ENCODE measurements at regions not wholly inside any gene's neighbourhood (a gene's known extent, or its start where the extent isn't known, plus 50 kb on each side); places are given as distances from the start of the nearest gene placed in this dataset.

GRCh38 chr15:46556559-46557379 lies 921.9 kb downstream of the SQOR start:
- Mint-ChIP-seq H3K4me1 (no peaks in the 10 kb centered on the region), H3K27ac (no peak overlapping the region), H3K27me3 (no peaks in the 10 kb centered on the region), H3K9me3 (peaks cover 0 to 16% (median 5%) of the 10 kb centered on the region in 8 donors), H3K36me3 (no peaks in the 10 kb centered on the region), H3K4me3 (no peak overlapping the region)
- Histone ChIP-seq H3K9me3 (ENCODE audit: control insufficient read depth in 1 of 2, low read length in 2 of 2) (no peaks in the 10 kb centered on the region), H3K4me3 (ENCODE audit: low read length in 2 of 2) (no peak overlapping the region), H3K27ac (ENCODE audit: low read depth, low read length) (no peak overlapping the region), H3K36me3 (ENCODE audit: insufficient read depth, low read length) (no peaks in the 10 kb centered on the region), H3K27me3 (ENCODE audit: insufficient read depth, low read length) (no peaks in the 10 kb centered on the region), H3K4me1 (ENCODE audit: insufficient read depth, low read length) (no peaks in the 10 kb centered on the region)
- no peak for DNase-seq
- intact Hi-C loops (cut with micrococcal nuclease) = no loop called here
- POLR2A ChIA-PET (ENCODE audit: partially characterized antibody) = interaction anchor here (0.7 kb wide), 1 partner anchor 30 kb away, joined by 3 read pairs; no protein-coding TSS in a partner anchor
- CTCF ChIA-PET (ENCODE audit: partially characterized antibody) = no interaction called here

GRCh38 chr15:46567968-46568367 lies 933.1 kb downstream of the SQOR start:
- intact Hi-C loops (cut with micrococcal nuclease) = no loop called here
- ChIA-PET CTCF (ENCODE audit: partially characterized antibody) (no interaction called here), POLR2A (ENCODE audit: partially characterized antibody) (no interaction called here)
- Mint-ChIP-seq H3K4me1 (no peaks in the 10 kb centered on the region), H3K27ac (no peak overlapping the region), H3K36me3 (no peaks in the 10 kb centered on the region), H3K4me3 (no peak overlapping the region), H3K9me3 (peaks cover 0 to 15% (median 7%) of the 10 kb centered on the region in 8 donors), H3K27me3 (no peaks in the 10 kb centered on the region)
- Histone ChIP-seq H3K9me3 (ENCODE audit: control insufficient read depth in 1 of 2, low read length in 2 of 2) (no peaks in the 10 kb centered on the region), H3K4me3 (ENCODE audit: low read length in 2 of 2) (no peak overlapping the region), H3K36me3 (ENCODE audit: insufficient read depth, low read length) (no peaks in the 10 kb centered on the region), H3K27me3 (ENCODE audit: insufficient read depth, low read length) (no peaks in the 10 kb centered on the region), H3K27ac (ENCODE audit: low read depth, low read length) (no peak overlapping the region), H3K4me1 (ENCODE audit: insufficient read depth, low read length) (no peaks in the 10 kb centered on the region)
- no peak for DNase-seq

- no peak for DNase-seq
- no peaks in the 10 kb centered on the region for H3K27me3 ChIP-seq (ENCODE audit: insufficient read depth, low read length)
- no peaks in the 10 kb centered on the region for H3K9me3 ChIP-seq (ENCODE audit: control insufficient read depth in 1 of 2, low read length in 2 of 2)
- Mint-ChIP-seq H3K9me3 (peaks cover 0 to 11% (median 4%) of the 10 kb centered on the region in 8 donors), H3K4me3 (no peak overlapping the region), H3K27me3 (no peaks in the 10 kb centered on the region), H3K36me3 (no peaks in the 10 kb centered on the region), H3K27ac (no peak overlapping the region), H3K4me1 (no peaks in the 10 kb centered on the region)
- H3K4me3 ChIP-seq (ENCODE audit: low read length in 2 of 2) = no peak overlapping the region
- H3K36me3 ChIP-seq (ENCODE audit: insufficient read depth, low read length) = no peaks in the 10 kb centered on the region
- H3K27ac ChIP-seq (ENCODE audit: low read depth, low read length) = no peak overlapping the region
- POLR2A ChIA-PET (ENCODE audit: partially characterized antibody) = no interaction called here
- no peaks in the 10 kb centered on the region for H3K4me1 ChIP-seq (ENCODE audit: insufficient read depth, low read length)
- intact Hi-C loops (cut with micrococcal nuclease) = no loop called here
- CTCF ChIA-PET (ENCODE audit: partially characterized antibody) = no interaction called here
These were observed 935.0 kb downstream of the SQOR start for GRCh38 chr15:46569781-46570180.

GRCh38 chr15:46576646-46577395 lies 942.0 kb downstream of the SQOR start:
- ChIA-PET CTCF (ENCODE audit: partially characterized antibody) (no interaction called here), POLR2A (ENCODE audit: partially characterized antibody) (no interaction called here)
- H3K4me3 Mint-ChIP-seq = no peak overlapping the region
- DNase-seq = no peak
- no peaks in the 10 kb centered on the region for H3K36me3 Mint-ChIP-seq
- H3K4me1 ChIP-seq (ENCODE audit: insufficient read depth, low read length) = no peaks in the 10 kb centered on the region
- H3K36me3 ChIP-seq (ENCODE audit: insufficient read depth, low read length) = no peaks in the 10 kb centered on the region
- no peaks in the 10 kb centered on the region for H3K4me1 Mint-ChIP-seq
- no peaks in the 10 kb centered on the region for H3K27me3 Mint-ChIP-seq
- peaks cover 0 to 11% (median 2%) of the 10 kb centered on the region in 8 donors for H3K9me3 Mint-ChIP-seq
- H3K27me3 ChIP-seq (ENCODE audit: insufficient read depth, low read length) = no peaks in the 10 kb centered on the region
- intact Hi-C loops (cut with micrococcal nuclease) = no loop called here
- H3K27ac ChIP-seq (ENCODE audit: low read depth, low read length) = no peak overlapping the region
- no peaks in the 10 kb centered on the region for H3K9me3 ChIP-seq (ENCODE audit: control insufficient read depth in 1 of 2, low read length in 2 of 2)
- no peak overlapping the region for H3K4me3 ChIP-seq (ENCODE audit: low read length in 2 of 2)
- H3K27ac Mint-ChIP-seq = no peak overlapping the region

GRCh38 chr15:46577767-46578166 lies 942.9 kb downstream of the SQOR start:
- no peaks in the 10 kb centered on the region for H3K4me1 Mint-ChIP-seq
- ChIA-PET CTCF (ENCODE audit: partially characterized antibody) (no interaction called here), POLR2A (ENCODE audit: partially characterized antibody) (no interaction called here)
- Histone ChIP-seq H3K36me3 (ENCODE audit: insufficient read depth, low read length) (no peaks in the 10 kb centered on the region), H3K4me1 (ENCODE audit: insufficient read depth, low read length) (no peaks in the 10 kb centered on the region), H3K9me3 (ENCODE audit: control insufficient read depth in 1 of 2, low read length in 2 of 2) (no peaks in the 10 kb centered on the region), H3K4me3 (ENCODE audit: low read length in 2 of 2) (no peak overlapping the region), H3K27me3 (ENCODE audit: insufficient read depth, low read length) (no peaks in the 10 kb centered on the region), H3K27ac (ENCODE audit: low read depth, low read length) (no peak overlapping the region)
- no peaks in the 10 kb centered on the region for H3K36me3 Mint-ChIP-seq
- intact Hi-C loops (cut with micrococcal nuclease) = no loop called here
- DNase-seq = no peak
- no peaks in the 10 kb centered on the region for H3K27me3 Mint-ChIP-seq
- H3K9me3 Mint-ChIP-seq = peaks cover 0 to 12% (median 2%) of the 10 kb centered on the region in 8 donors
- no peak overlapping the region for H3K4me3 Mint-ChIP-seq
- H3K27ac Mint-ChIP-seq = no peak overlapping the region

- Histone ChIP-seq H3K9me3 (ENCODE audit: control insufficient read depth in 1 of 2, low read length in 2 of 2) (no peaks in the 10 kb centered on the region), H3K27ac (ENCODE audit: low read depth, low read length) (no peak overlapping the region), H3K4me3 (ENCODE audit: low read length in 2 of 2) (no peak overlapping the region), H3K36me3 (ENCODE audit: insufficient read depth, low read length) (no peaks in the 10 kb centered on the region), H3K4me1 (ENCODE audit: insufficient read depth, low read length) (no peaks in the 10 kb centered on the region), H3K27me3 (ENCODE audit: insufficient read depth, low read length) (no peaks in the 10 kb centered on the region)
- Mint-ChIP-seq H3K9me3 (peaks cover 0 to 12% (median 5%) of the 10 kb centered on the region in 8 donors), H3K27me3 (no peaks in the 10 kb centered on the region), H3K4me1 (no peaks in the 10 kb centered on the region), H3K4me3 (no peak overlapping the region), H3K27ac (no peak overlapping the region), H3K36me3 (no peaks in the 10 kb centered on the region)
- CTCF ChIA-PET (ENCODE audit: partially characterized antibody) = no interaction called here
- POLR2A ChIA-PET (ENCODE audit: partially characterized antibody) = no interaction called here
- no peak for DNase-seq
- intact Hi-C loops (cut with micrococcal nuclease) = no loop called here
These were observed 945.7 kb downstream of the SQOR start for GRCh38 chr15:46580487-46580886.

- Mint-ChIP-seq H3K4me3 (no peak overlapping the region), H3K27ac (no peak overlapping the region), H3K9me3 (peaks cover 0 to 12% (median 5%) of the 10 kb centered on the region in 8 donors), H3K27me3 (no peaks in the 10 kb centered on the region), H3K4me1 (no peaks in the 10 kb centered on the region), H3K36me3 (no peaks in the 10 kb centered on the region)
- POLR2A ChIA-PET (ENCODE audit: partially characterized antibody) = no interaction called here
- H3K4me3 ChIP-seq (ENCODE audit: low read length in 2 of 2) = no peak overlapping the region
- no peaks in the 10 kb centered on the region for H3K4me1 ChIP-seq (ENCODE audit: insufficient read depth, low read length)
- intact Hi-C loops (cut with micrococcal nuclease) = no loop called here
- CTCF ChIA-PET (ENCODE audit: partially characterized antibody) = no interaction called here
- no peak overlapping the region for H3K27ac ChIP-seq (ENCODE audit: low read depth, low read length)
- DNase-seq = no peak
- H3K9me3 ChIP-seq (ENCODE audit: control insufficient read depth in 1 of 2, low read length in 2 of 2) = no peaks in the 10 kb centered on the region
- H3K27me3 ChIP-seq (ENCODE audit: insufficient read depth, low read length) = no peaks in the 10 kb centered on the region
- no peaks in the 10 kb centered on the region for H3K36me3 ChIP-seq (ENCODE audit: insufficient read depth, low read length)
These were observed 946.1 kb downstream of the SQOR start for GRCh38 chr15:46580924-46581323.
